ENCODE measurements at regions not wholly inside any gene's neighbourhood (a gene's known extent, or its start where the extent isn't known, plus 50 kb on each side); places are given as distances from the start of the nearest gene placed in this dataset.

DNA sequence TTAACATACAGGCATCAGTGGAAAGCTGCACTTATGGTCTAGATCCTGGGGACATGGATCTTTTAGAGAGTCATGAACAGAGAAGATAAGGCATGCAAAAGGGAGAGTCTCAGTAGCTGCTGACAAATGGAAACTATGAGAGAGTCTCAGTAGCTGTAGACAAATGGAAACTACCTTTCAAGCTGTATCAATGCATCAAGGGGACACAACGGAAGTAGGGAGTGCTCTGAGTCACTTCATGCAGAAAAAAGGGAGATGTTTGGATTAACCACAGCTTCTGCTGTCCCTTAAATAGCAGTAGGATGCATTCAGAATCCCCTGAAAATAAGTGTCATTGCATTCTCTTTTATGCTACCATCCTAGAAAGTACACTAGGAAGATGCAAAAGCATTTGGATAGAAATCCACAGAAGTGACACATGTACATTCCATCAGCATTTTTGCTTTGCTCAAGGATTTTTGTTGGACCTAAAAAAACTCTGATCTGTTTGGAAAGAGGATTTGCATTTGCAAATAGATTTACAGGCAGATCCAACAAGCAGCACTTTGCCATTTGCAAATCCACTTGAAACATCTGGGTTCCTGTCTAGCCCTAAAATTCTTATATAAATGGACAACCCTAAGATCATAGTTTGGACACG is 227.5 kb upstream of the LMO3 start:
- H3K4me3 ChIP-seq (ENCODE audit: low read length), result no peak overlapping the region
- no peak overlapping the region for H3K4me2 ChIP-seq (ENCODE audit: low read length)
- no peaks in the 10 kb centered on the region for H4K20me1 ChIP-seq (ENCODE audit: control insufficient read depth, insufficient read depth, low read depth, low read length)
- no peaks in the 10 kb centered on the region for H3K79me2 ChIP-seq (ENCODE audit: control insufficient read depth, low read length)
- H3K36me3 ChIP-seq (ENCODE audit: control insufficient read depth, low read length), result no peaks in the 10 kb centered on the region
- H3F3A ChIP-seq (ENCODE audit: control insufficient read depth, insufficient read depth), result no peaks in the 10 kb centered on the region
- TF ChIP-seq, protein P1, sequence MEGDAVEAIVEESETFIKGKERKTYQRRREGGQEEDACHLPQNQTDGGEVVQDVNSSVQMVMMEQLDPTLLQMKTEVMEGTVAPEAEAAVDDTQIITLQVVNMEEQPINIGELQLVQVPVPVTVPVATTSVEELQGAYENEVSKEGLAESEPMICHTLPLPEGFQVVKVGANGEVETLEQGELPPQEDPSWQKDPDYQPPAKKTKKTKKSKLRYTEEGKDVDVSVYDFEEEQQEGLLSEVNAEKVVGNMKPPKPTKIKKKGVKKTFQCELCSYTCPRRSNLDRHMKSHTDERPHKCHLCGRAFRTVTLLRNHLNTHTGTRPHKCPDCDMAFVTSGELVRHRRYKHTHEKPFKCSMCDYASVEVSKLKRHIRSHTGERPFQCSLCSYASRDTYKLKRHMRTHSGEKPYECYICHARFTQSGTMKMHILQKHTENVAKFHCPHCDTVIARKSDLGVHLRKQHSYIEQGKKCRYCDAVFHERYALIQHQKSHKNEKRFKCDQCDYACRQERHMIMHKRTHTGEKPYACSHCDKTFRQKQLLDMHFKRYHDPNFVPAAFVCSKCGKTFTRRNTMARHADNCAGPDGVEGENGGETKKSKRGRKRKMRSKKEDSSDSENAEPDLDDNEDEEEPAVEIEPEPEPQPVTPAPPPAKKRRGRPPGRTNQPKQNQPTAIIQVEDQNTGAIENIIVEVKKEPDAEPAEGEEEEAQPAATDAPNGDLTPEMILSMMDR (IDR thresholded peaks at IDR 0.05; ENCODE audit: low read depth, low read length, poor library complexity, severe bottlenecking), result no peak
- no peak for TF ChIP-seq EZH2phosphoT487 (IDR thresholded peaks at IDR 0.05; ENCODE audit: borderline replicate concordance, low read length)
- no peaks in the 10 kb centered on the region for H3K9me2 ChIP-seq (replicated peaks; ENCODE audit: control insufficient read depth, low read length)
- no peaks in the 10 kb centered on the region for H3K9me3 ChIP-seq (ENCODE audit: control insufficient read depth, insufficient read depth, low read length)
- H3K27ac ChIP-seq (ENCODE audit: low read depth, low read length), result no peak overlapping the region
- no peaks in the 10 kb centered on the region for H3K27me3 ChIP-seq (ENCODE audit: control insufficient read depth, low read length)
- no peaks in the 10 kb centered on the region for H3K4me1 ChIP-seq (ENCODE audit: control insufficient read depth, low read length)

DNA sequence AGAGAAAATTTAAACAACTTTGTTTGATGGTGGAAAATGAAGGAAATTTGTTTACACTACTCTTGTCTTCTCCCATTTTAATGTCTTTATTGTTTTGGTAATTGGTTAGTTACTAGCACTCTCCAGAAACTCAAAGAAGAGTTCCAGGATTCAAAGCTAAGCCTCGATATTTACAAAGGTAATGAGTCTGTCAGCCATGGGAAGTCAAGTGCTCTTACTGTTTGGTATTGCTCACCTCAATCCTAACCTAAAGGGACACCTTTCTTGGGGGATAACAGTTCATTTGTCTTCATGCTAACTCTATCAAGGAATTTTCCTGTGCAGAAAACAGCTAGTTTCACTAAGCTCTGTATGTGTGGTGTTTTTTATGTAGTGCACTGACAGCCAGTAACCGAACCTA is 222.9 kb upstream of the LMO3 start:
- Histone ChIP-seq H3K9me2 (replicated peaks; ENCODE audit: control insufficient read depth, low read length) (no peaks in the 10 kb centered on the region), H3K27me3 (ENCODE audit: control insufficient read depth, low read length) (no peaks in the 10 kb centered on the region), H3K9me3 (ENCODE audit: control insufficient read depth, insufficient read depth, low read length) (no peaks in the 10 kb centered on the region), H3K36me3 (ENCODE audit: control insufficient read depth, low read length) (no peaks in the 10 kb centered on the region), H3K79me2 (ENCODE audit: control insufficient read depth, low read length) (no peaks in the 10 kb centered on the region), H3K4me1 (ENCODE audit: control insufficient read depth, low read length) (no peaks in the 10 kb centered on the region), H3K4me3 (ENCODE audit: low read length) (no peak overlapping the region), H4K20me1 (ENCODE audit: control insufficient read depth, insufficient read depth, low read depth, low read length) (no peaks in the 10 kb centered on the region), H3F3A (ENCODE audit: control insufficient read depth, insufficient read depth) (no peaks in the 10 kb centered on the region), H3K4me2 (ENCODE audit: low read length) (no peak overlapping the region), H3K27ac (ENCODE audit: low read depth, low read length) (no peak overlapping the region)
- TF ChIP-seq, protein P1 (IDR thresholded peaks at IDR 0.05; ENCODE audit: low read depth, low read length, poor library complexity, severe bottlenecking), result no peak
- no peak for TF ChIP-seq EZH2phosphoT487 (IDR thresholded peaks at IDR 0.05; ENCODE audit: borderline replicate concordance, low read length)

DNA sequence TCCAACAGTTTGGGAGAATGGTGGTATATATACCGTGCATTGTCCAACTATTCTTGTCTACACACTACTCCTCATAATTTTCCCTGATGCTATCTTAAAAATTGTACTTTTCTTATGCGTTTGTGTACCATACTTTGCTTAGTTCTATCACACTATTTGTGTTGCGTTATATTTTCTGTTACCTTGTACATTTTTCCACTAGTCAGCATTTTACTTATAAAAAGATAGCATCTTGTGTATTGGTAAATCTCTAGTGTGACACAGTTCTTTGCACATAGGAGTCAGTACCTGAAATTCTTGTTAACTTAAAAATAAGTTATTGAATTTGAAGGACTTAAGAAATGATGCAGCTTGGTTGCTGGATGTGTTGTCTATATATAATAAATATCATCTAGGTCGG is 201.8 kb upstream of the LMO3 start:
- no peaks in the 10 kb centered on the region for H3K9me2 ChIP-seq (replicated peaks; ENCODE audit: control insufficient read depth, low read length)
- no peaks in the 10 kb centered on the region for H3K36me3 ChIP-seq (ENCODE audit: control insufficient read depth, low read length)
- peaks cover 3% of the 10 kb centered on the region; the same call in 1 of the 2 replicates for H3K9me3 ChIP-seq (ENCODE audit: control insufficient read depth, insufficient read depth, low read length)
- H3F3A ChIP-seq (ENCODE audit: control insufficient read depth, insufficient read depth), result no peaks in the 10 kb centered on the region
- H3K27ac ChIP-seq (ENCODE audit: low read depth, low read length), result no peak overlapping the region
- no peak overlapping the region for H3K4me3 ChIP-seq (ENCODE audit: low read length)
- no peak overlapping the region for H3K4me2 ChIP-seq (ENCODE audit: low read length)
- H3K27me3 ChIP-seq (ENCODE audit: control insufficient read depth, low read length), result no peaks in the 10 kb centered on the region
- TF ChIP-seq, protein P1 (IDR thresholded peaks at IDR 0.05; ENCODE audit: low read depth, low read length, poor library complexity, severe bottlenecking), result no peak
- no peak for TF ChIP-seq EZH2phosphoT487 (IDR thresholded peaks at IDR 0.05; ENCODE audit: borderline replicate concordance, low read length)
- no peaks in the 10 kb centered on the region for H3K4me1 ChIP-seq (ENCODE audit: control insufficient read depth, low read length)
- no peaks in the 10 kb centered on the region for H3K79me2 ChIP-seq (ENCODE audit: control insufficient read depth, low read length)
- H4K20me1 ChIP-seq (ENCODE audit: control insufficient read depth, insufficient read depth, low read depth, low read length), result no peaks in the 10 kb centered on the region
